NCI-H748 (cell line): ENCODE measurements at regions not wholly inside any gene's neighbourhood (a gene's known extent, or its start where the extent isn't known, plus 50 kb on each side); places are given as distances from the start of the nearest gene placed in this dataset.
"Not testable (repeated sequence)": the region's sequence is repeated elsewhere in the genome, so short reads cannot be mapped to it uniquely, and the experiment has no call there.

ENCODE experiments used
- DNase-seq: peaks from one replicate; lab custom pipeline; 2025; ENCODE audit not compliant: unreplicated experiment; lab: John Stamatoyannopoulos, UW

GRCh38 chr1:219323426-219323825, 149.7 kb downstream of the LYPLAL1 start:
- DNase-seq, result no peak

DNA sequence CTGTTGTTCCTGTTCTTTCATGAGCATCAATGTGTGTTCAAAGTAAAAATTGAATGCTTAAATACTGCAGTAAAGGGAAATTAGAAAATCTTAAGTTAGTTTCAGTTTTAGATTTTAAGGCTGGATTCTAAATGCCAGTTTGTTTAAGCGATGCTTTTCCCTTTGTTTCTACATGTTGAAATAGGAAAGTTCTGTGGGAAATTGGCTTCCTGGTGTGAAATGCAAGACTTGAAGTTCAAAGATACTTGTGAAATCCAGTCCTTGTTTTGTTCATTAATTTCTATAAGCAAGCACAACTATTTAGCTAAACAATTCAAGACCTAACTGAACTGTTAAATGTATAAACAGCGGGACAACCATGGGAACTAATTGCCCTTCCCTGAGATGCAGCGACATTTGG, 149.1 kb downstream of the LYPLAL1 start:
- DNase-seq, result no peak

DNA sequence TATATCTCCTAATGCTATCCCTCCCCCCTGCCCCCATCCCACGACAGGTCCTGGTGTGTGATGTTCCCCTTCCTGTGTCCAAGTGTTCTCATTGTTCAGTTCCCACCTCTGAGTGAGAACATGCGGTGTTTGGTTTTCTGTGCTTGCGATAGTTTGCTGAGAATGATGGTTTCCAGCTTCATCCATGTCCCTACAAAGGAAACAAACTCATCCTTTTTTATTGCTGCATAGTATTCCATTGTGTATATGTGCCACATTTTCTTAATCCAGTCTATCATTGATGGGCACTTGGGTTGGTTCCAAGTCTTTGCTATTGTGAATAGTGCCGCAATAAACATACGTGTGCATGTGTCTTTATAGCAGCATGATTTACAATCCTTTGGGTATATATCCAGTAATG, 146.9 kb downstream of the LYPLAL1 start:
- not testable (repeated sequence) for DNase-seq

GRCh38 chr1:219318826-219319225, 145.1 kb downstream of the LYPLAL1 start:
- no peak for DNase-seq

GRCh38 chr1:219317762-219318353, 144.2 kb downstream of the LYPLAL1 start:
- DNase-seq, result no peak

DNA sequence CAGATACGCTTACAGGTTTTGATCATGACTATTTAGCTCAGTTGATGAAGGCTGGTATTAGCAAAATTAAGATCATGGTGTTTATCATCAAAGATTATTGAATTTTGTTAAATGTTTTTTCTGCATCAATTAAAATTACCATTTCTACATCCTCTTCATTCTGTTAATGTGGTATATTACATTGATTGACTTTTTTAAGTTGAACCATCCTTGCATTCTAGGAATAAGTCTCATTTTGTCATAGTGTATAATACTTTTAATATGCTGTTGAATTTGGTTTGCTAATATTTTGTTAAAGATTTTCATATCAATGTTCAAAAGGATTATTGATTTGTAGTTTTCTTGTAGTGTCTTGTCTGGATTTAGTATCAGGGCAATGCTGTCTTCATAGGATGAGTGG, 142.4 kb downstream of the LYPLAL1 start:
- DNase-seq, result no peak

GRCh38 chr1:219313961-219314360, 140.3 kb downstream of the LYPLAL1 start:
- no peak for DNase-seq

DNA sequence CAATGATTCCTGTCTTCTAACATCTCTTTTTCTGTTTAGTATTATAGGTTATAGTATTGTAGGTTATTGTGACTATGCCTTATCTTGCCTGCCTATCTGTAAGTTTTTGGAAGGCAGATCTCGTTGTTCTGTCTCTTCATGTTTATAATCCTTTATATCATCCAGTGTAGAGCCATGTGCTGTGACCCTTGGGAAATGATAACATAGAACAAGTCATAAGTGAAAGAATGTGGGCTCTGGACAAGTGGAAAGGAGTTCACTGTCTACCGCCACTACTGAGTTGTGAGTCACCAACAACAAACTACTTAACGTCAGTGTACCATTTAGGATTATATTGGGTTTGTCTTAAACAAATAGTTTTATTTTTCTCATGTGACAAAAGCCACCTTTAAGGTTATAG, 139.3 kb downstream of the LYPLAL1 start:
- DNase-seq, result no peak

- DNase-seq, result no peak
These were observed 136.6 kb downstream of the LYPLAL1 start for GRCh38 chr1:219310181-219310728.

DNA sequence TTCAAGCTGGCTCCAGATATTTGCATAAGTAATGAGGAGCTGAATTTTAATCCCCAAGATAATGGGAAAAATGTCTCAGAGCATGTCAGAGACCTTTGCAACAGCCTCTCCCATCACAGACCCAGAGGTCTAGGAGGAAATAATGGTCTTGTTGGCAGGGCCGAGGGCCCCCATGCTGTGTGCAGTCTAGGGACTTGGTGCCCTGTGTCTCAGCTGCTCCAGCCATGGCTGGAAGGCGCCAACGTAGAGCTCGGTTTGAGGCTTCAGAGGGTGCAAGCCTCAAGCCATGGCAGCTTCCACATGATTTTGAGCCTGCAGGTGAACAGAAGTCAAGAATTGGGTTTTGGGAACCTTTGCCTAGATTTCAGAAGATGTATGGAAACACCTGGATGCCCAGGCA, 134.7 kb downstream of the LYPLAL1 start:
- DNase-seq, result no peak

- DNase-seq, result peak; percentile 6
These were observed 130.8 kb downstream of the LYPLAL1 start for GRCh38 chr1:219304227-219305226.

DNA sequence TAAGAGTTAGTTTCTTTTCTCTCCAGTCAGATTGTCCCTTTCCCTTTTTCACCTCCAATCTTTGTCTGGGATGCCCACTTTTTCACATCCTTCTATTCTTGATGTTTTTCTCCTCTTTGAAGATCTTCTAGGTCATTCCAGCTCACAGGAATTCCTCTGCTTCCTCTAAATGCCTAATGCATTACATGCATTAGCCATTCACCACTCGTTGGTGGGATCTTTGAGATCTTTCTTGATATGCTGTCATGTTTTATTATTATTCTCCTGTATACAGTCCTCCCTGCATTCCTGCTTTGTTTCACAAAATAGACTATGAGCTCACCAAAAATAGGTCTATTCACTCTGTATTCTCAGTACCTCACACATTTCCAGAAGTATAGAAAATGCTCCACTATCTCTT, 129.0 kb downstream of the LYPLAL1 start:
- no peak for DNase-seq

- DNase-seq, result no peak
These were observed 125.7 kb downstream of the LYPLAL1 start for GRCh38 chr1:219299420-219299819.

GRCh38 chr1:219298571-219299148, 125.0 kb downstream of the LYPLAL1 start:
- DNase-seq, result no peak

- peak; percentile 48 for DNase-seq
These were observed 123.0 kb downstream of the LYPLAL1 start for GRCh38 chr1:219296430-219297355.

DNA sequence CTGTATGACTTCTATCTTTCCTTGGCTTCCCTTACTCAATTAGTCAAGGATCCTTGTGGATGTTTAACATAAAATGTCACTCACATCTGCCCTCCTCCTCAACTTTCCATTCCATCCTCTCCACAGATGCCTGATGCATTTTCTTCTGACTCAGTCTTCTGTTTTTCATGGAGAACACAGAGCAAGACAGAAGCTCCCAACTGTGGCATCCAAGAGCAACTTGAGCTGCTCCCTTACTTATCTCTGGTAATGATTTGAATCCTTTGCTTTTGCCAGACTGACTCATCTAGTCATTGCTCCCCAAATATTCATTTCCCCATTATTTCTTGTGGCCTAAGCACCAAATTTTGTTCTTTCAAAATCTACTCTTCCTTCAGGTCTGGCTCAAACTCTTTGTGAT, 120.6 kb downstream of the LYPLAL1 start:
- no peak for DNase-seq

DNA sequence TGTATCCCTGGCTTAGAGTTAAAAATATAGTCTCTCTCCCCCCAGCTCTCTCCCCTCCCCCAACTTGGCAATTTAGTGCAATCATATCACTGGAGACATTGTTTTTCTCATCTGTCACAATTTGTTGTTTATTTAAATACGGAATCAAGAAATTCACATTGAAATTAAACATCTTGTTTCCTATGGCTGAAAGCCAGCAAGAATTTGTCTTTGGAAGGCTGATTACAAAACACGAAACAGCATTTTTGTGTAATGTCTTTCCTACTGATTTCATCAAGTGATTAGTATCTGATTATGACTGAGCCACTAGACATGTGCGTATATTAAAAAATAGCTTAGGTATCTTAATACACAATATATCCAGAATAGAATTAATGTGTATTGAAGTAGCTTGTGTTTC, 119.7 kb downstream of the LYPLAL1 start:
- no peak for DNase-seq

- DNase-seq, result no peak
These were observed 119.3 kb downstream of the LYPLAL1 start for GRCh38 chr1:219292999-219293398.

DNA sequence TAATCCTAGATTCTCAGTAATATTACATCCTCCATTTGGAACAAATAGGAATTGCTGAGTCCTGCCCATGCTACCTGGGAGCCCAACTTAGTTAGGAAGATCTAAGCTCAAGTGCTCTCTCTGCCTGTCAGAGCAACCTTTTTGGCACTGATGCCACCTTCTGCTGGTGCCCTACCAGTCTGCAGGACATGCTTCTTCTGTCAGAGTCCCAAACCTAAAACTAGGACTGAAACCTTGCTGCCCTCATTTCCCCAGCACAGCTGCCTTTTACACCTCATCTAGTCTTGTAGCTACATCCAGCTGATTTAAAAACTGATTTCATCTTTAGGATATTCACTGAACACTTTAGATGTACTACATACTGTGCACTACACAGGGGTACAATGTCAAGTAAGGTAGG, 118.7 kb downstream of the LYPLAL1 start:
- DNase-seq, result no peak

DNA sequence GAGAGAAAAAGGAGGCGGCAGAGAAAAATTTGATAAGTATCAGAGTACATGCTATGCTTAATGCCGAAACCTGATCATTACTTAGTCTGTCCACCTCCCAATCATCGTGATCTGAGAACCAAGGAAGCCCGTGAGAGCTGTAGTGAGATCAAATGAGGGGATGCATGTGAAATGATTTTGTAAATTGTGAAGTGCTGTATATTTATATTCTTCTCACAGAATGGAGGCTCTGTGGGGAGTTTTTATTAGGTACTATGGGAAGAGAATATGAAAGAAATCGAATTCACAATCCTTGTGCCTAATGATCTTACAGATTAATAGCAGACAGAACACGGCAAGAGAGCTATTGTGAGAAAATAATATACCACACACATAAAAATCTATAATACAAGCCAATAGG, 115.5 kb downstream of the LYPLAL1 start:
- no peak for DNase-seq

- no peak for DNase-seq
These were observed 109.9 kb downstream of the LYPLAL1 start for GRCh38 chr1:219283541-219283940.
